Nephron progenitor cell (in vitro differentiated cells): ENCODE measurements at regions not wholly inside any gene's neighbourhood (a gene's known extent, or its start where the extent isn't known, plus 50 kb on each side); places are given as distances from the start of the nearest gene placed in this dataset.

Source experiments
- DNase-seq: peaks from one replicate; pipeline ENCODE4 v3.0.0; 2021
- H3K27ac Mint-ChIP-seq: 2 replicates; pipeline ENCODE4 v1.8.0; 2021; ENCODE audit warnings: mild to moderate bottlenecking, moderate library complexity, mixed read lengths
- H3K27me3 Mint-ChIP-seq: 2 replicates; pipeline ENCODE4 v1.8.0; 2021; ENCODE audit warnings: mild to moderate bottlenecking, low read depth, mixed read lengths; ENCODE audit not compliant: poor library complexity
- H3K36me3 Mint-ChIP-seq: 2 replicates; pipeline ENCODE4 v1.8.0; 2021; ENCODE audit warnings: low read depth, mixed read lengths
- H3K4me1 Mint-ChIP-seq: 2 replicates; pipeline ENCODE4 v1.8.0; 2021; ENCODE audit warnings: mixed read lengths
- H3K4me3 Mint-ChIP-seq: 2 replicates; pipeline ENCODE4 v1.8.0; 2021; ENCODE audit warnings: mild to moderate bottlenecking, moderate library complexity, mixed read lengths
- H3K9me3 Mint-ChIP-seq: 2 replicates; pipeline ENCODE4 v1.8.0; 2021; ENCODE audit warnings: mild to moderate bottlenecking, moderate library complexity, mixed read lengths
- CTCF ChIP-seq: fragments of 200-600 bp; sonication (generic); IDR thresholded peaks from 2 replicates; pipeline ENCODE4 v1.5.0; 2021; ENCODE audit warnings: antibody characterized with exemption

- DNase-seq = no peak
- Mint-ChIP-seq H3K27me3 (no peaks in the 10 kb centered on the region), H3K4me1 (peaks cover 5% of the 10 kb centered on the region), H3K4me3 (no peak overlapping the region), H3K27ac (peak overlapping the region; percentile 23), H3K36me3 (no peaks in the 10 kb centered on the region), H3K9me3 (peaks cover 4% of the 10 kb centered on the region)
- no peak for TF ChIP-seq CTCF
These were observed 392.5 kb downstream of the TMEM167A start for GRCh38 chr5:82684659-82685058.

- Mint-ChIP-seq H3K9me3 (peaks cover 4% of the 10 kb centered on the region), H3K36me3 (no peaks in the 10 kb centered on the region), H3K27me3 (no peaks in the 10 kb centered on the region), H3K27ac (peak overlapping the region; percentile 6), H3K4me1 (peaks cover 5% of the 10 kb centered on the region), H3K4me3 (no peak overlapping the region)
- no peak for TF ChIP-seq CTCF
- DNase-seq = no peak
These were observed 393.0 kb downstream of the TMEM167A start for GRCh38 chr5:82684165-82684564.

- Mint-ChIP-seq H3K4me1 (peaks cover 3% of the 10 kb centered on the region), H3K27ac (no peak overlapping the region), H3K4me3 (no peak overlapping the region), H3K9me3 (peaks cover 4% of the 10 kb centered on the region), H3K36me3 (no peaks in the 10 kb centered on the region), H3K27me3 (no peaks in the 10 kb centered on the region)
- TF ChIP-seq CTCF = no peak
- DNase-seq = no peak
These were observed 397.5 kb downstream of the TMEM167A start for GRCh38 chr5:82679660-82680059.

- Mint-ChIP-seq H3K4me1 (peaks cover 6% of the 10 kb centered on the region), H3K4me3 (no peak overlapping the region), H3K27me3 (no peaks in the 10 kb centered on the region), H3K27ac (no peak overlapping the region), H3K36me3 (no peaks in the 10 kb centered on the region), H3K9me3 (no peaks in the 10 kb centered on the region)
- DNase-seq = no peak
- TF ChIP-seq CTCF = no peak
These were observed 398.5 kb upstream of the RPS23 start for GRCh38 chr5:82676661-82677060.

- no peak for DNase-seq
- Mint-ChIP-seq H3K27ac (no peak overlapping the region), H3K27me3 (no peaks in the 10 kb centered on the region), H3K36me3 (no peaks in the 10 kb centered on the region), H3K4me3 (no peak overlapping the region), H3K9me3 (no peaks in the 10 kb centered on the region), H3K4me1 (peaks cover 6% of the 10 kb centered on the region)
- TF ChIP-seq CTCF = no peak
These were observed 396.5 kb upstream of the RPS23 start for GRCh38 chr5:82674671-82675070.

GRCh38 chr5:82673057-82673809, 395.1 kb upstream of the RPS23 start:
- Mint-ChIP-seq H3K27me3 (no peaks in the 10 kb centered on the region), H3K4me3 (no peak overlapping the region), H3K36me3 (no peaks in the 10 kb centered on the region), H3K4me1 (peaks cover 12% of the 10 kb centered on the region), H3K9me3 (no peaks in the 10 kb centered on the region), H3K27ac (peak overlapping the region; percentile 79)
- TF ChIP-seq CTCF = no peak
- no peak for DNase-seq
